SK-N-SH (cell line): ENCODE measurements at regions not wholly inside any gene's neighbourhood (a gene's known extent, or its start where the extent isn't known, plus 50 kb on each side); places are given as distances from the start of the nearest gene placed in this dataset.

Experiments
- CTCF ChIA-PET: fragments of 300-600, 350-600 bp; formaldehyde crosslinking; extraction: SDS; loops from one replicate; lab custom pipeline; 2021; lab: Yijun Ruan, JAX
- POLR2A ChIA-PET: fragments of 350-600 bp; sonication (Branson Sonifier 250); formaldehyde crosslinking; extraction: SDS; loops from one replicate; lab custom pipeline; 2020; ENCODE audit warnings: antibody characterized with exemption, inconsistent platforms; lab: Yijun Ruan, JAX
- DNase-seq: peaks from one replicate; pipeline ENCODE4 v3.0.0; 2012
- H2AFZ ChIP-seq: fragments of 200-600 bp; sonication (generic); 2 replicates; pipeline ENCODE4 v1.8.1; 2016; ENCODE audit warnings: antibody characterized with exemption, mild to moderate bottlenecking, low read depth
- H3F3A ChIP-seq: fragments of 200-600 bp; sonication (generic); replicated peaks from 2 replicates; pipeline ENCODE3; 2016; ENCODE audit warnings: antibody characterized with exemption, mild to moderate bottlenecking; ENCODE audit not compliant: insufficient read depth
- H3K27ac ChIP-seq, 2 experiments: fragments of 200-500 bp in 1 of 2; fragments of 200-600 bp in 1 of 2; sonication (Bioruptor generic) in 1 of 2; sonication (generic), shearing (Covaris generic) in 1 of 2; 2 replicates each; pipeline versions ENCODE4 v1.5.1 to v1.6.1; 2014 to 2016; ENCODE audit warnings: low read depth in 2 of 2, inconsistent platforms in 1 of 2, low read length in 1 of 2, mild to moderate bottlenecking in 1 of 2, mixed read lengths in 1 of 2
- H3K27me3 ChIP-seq: fragments of 200-600 bp; sonication (generic), shearing (Covaris generic); 2 replicates; pipeline ENCODE4 v1.6.1; 2016; ENCODE audit warnings: mixed run types; ENCODE audit not compliant: insufficient read depth
- H3K36me3 ChIP-seq, 2 experiments: fragments of 200-500 bp in 1 of 2; fragments of 200-600 bp in 1 of 2; sonication (Bioruptor generic) in 1 of 2; sonication (generic) in 1 of 2; replicated peaks in 1 of 2; 2 replicates each; pipeline versions ENCODE3 to v1.5.1; 2014 to 2016; ENCODE audit warnings: low read length in 1 of 2, mild to moderate bottlenecking in 1 of 2; ENCODE audit not compliant: insufficient read depth in 2 of 2, control insufficient read depth in 1 of 2
- H3K4me1 ChIP-seq, 2 experiments: fragments of 200-500 bp in 1 of 2; fragments of 200-600 bp in 1 of 2; sonication (Bioruptor generic) in 1 of 2; sonication (generic), shearing (Covaris generic) in 1 of 2; 2 replicates each; pipeline versions ENCODE4 v1.5.1 to v1.6.1; 2014 to 2016; ENCODE audit warnings: low read depth in 1 of 2, low read length in 1 of 2, mixed run types in 1 of 2; ENCODE audit not compliant: insufficient read depth in 2 of 2, control insufficient read depth in 1 of 2
- H3K4me2 ChIP-seq: fragments of 200-600 bp; sonication (generic), shearing (Covaris generic); 2 replicates; pipeline ENCODE4 v1.6.1; 2017; ENCODE audit warnings: mixed run types
- H3K4me3 ChIP-seq, 2 experiments: fragments of 200-500 bp in 1 of 2; fragments of 200-600 bp in 1 of 2; sonication (Bioruptor generic) in 1 of 2; sonication (generic), shearing (Covaris generic) in 1 of 2; 2 replicates each; pipeline versions ENCODE4 v1.5.1 to v1.8.1; 2014 to 2016; ENCODE audit warnings: low read depth in 2 of 2, inconsistent platforms in 1 of 2, low read length in 1 of 2, mild to moderate bottlenecking in 1 of 2, mixed read lengths in 1 of 2, moderate library complexity in 1 of 2
- H3K79me2 ChIP-seq: fragments of 200-600 bp; sonication (generic); 2 replicates; pipeline ENCODE4 v1.8.1; 2017; ENCODE audit warnings: mild to moderate bottlenecking; ENCODE audit not compliant: insufficient read depth
- H3K9ac ChIP-seq: fragments of 200-600 bp; sonication (generic); 2 replicates; pipeline ENCODE4 v1.6.1; 2017; ENCODE audit warnings: mixed run types
- H3K9me2 ChIP-seq: fragments of 200-600 bp; sonication (generic); 2 replicates; pipeline ENCODE4 v1.6.1; 2017; ENCODE audit warnings: mixed run types
- H3K9me3 ChIP-seq: fragments of 200-600 bp; sonication (generic); 2 replicates; pipeline ENCODE4 v1.6.1; 2017; ENCODE audit warnings: mixed run types, mild to moderate bottlenecking, moderate library complexity
- H4K20me1 ChIP-seq: fragments of 200-600 bp; sonication (generic); 2 replicates; pipeline ENCODE4 v1.6.1; 2017; ENCODE audit warnings: mild to moderate bottlenecking, mixed run types; ENCODE audit not compliant: insufficient read depth
- FOXJ3 ChIP-seq: sonication (generic); formaldehyde crosslinking; IDR thresholded peaks from 2 replicates; pipeline ENCODE4 v1.5.1; 2020; ENCODE audit warnings: mild to moderate bottlenecking, missing genetic modification reagents
- IRF3 ChIP-seq: fragments of 150-350 bp; IDR thresholded peaks from 2 replicates; pipeline ENCODE4 v1.6.1; 2016; ENCODE audit warnings: mild to moderate bottlenecking, low read depth, low read length
- RCOR1 ChIP-seq: fragments of 150-350 bp; IDR thresholded peaks from 2 replicates; pipeline ENCODE4 v1.6.1; 2017; ENCODE audit warnings: antibody characterized with exemption, low read length
- REST ChIP-seq: IDR thresholded peaks from 2 replicates; pipeline ENCODE4 v1.6.1; 2012; ENCODE audit warnings: mild to moderate bottlenecking, low read depth, low read length, moderate library complexity
- RFX5 ChIP-seq: IDR thresholded peaks from 2 replicates; pipeline ENCODE4 v1.6.1; 2012; ENCODE audit warnings: mild to moderate bottlenecking, improper control_type of control experiment, low read length
- RXRA ChIP-seq: IDR thresholded peaks from 2 replicates; pipeline ENCODE4 v1.4.0; 2012; ENCODE audit warnings: low read depth, mild to moderate bottlenecking, borderline replicate concordance
- SMC3 ChIP-seq: IDR thresholded peaks from 2 replicates; pipeline ENCODE4 v1.6.1; 2012; ENCODE audit warnings: low read depth, low read length, improper control_type of control experiment
- ZBTB33 ChIP-seq: IDR thresholded peaks from 2 replicates; pipeline ENCODE4 v1.4.0; 2012; ENCODE audit warnings: low read depth, borderline replicate concordance
- WGBS: methylation state at CpG from one replicate; pipeline ENCODE4 v1.1.6; 2017; ENCODE audit warnings: low lambda C conversion rate; 5-methylcytosine and 5-hydroxymethylcytosine counted together

- H3K27ac ChIP-seq = no peak overlapping the region
- H3K9me3 ChIP-seq = no peaks in the 10 kb centered on the region
- H4K20me1 ChIP-seq = no peaks in the 10 kb centered on the region
- no peak for DNase-seq
- no peak overlapping the region for H3K4me2 ChIP-seq
- TF ChIP-seq RXRA = no peak
- peaks cover 50% of the 10 kb centered on the region; the same call in 1 of the 2 replicates for H3K27me3 ChIP-seq
- H3K9ac ChIP-seq = no peak overlapping the region
- CTCF ChIA-PET = no interaction called here
- POLR2A ChIA-PET = no interaction called here
- H2AFZ ChIP-seq = no peak overlapping the region
- H3K4me1 ChIP-seq = no peaks in the 10 kb centered on the region
- no peaks in the 10 kb centered on the region for H3F3A ChIP-seq
- H3K4me3 ChIP-seq = no peak overlapping the region
- no peaks in the 10 kb centered on the region for H3K79me2 ChIP-seq
- no peaks in the 10 kb centered on the region for H3K36me3 ChIP-seq
- no peaks in the 10 kb centered on the region for H3K9me2 ChIP-seq
- WGBS = 6% methylated on average over 8 of the region's 8 CpGs
Measured at GRCh38 chr5:1952021-1952420, 69.3 kb upstream of the IRX4 start.

- Histone ChIP-seq H2AFZ (no peak overlapping the region), H3K4me1 (no peaks in the 10 kb centered on the region), H3K9ac (no peak overlapping the region), H3K36me3 (no peaks in the 10 kb centered on the region), H3K27me3 (peaks cover 57% of the 10 kb centered on the region; the same call in 1 of the 2 replicates), H4K20me1 (no peaks in the 10 kb centered on the region)
- 36% methylated on average over 27 of the region's 54 CpGs for WGBS
- TF ChIP-seq RFX5 (no peak), IRF3 (no peak), ZBTB33 (no peak), SMC3 (no peak), RCOR1 (no peak), REST (no peak), FOXJ3 (CRISPR knock-in tag) (no peak)
- TF ChIP-seq, all 33 proteins: peak for 0
- no peak overlapping the region for H3K4me3 ChIP-seq
- no peaks in the 10 kb centered on the region for H3K9me3 ChIP-seq
- no peak overlapping the region for H3K4me2 ChIP-seq
- no peak overlapping the region for H3K27ac ChIP-seq
- ChIA-PET CTCF (no interaction called here), POLR2A (no interaction called here)
- no peaks in the 10 kb centered on the region for H3F3A ChIP-seq
- H3K79me2 ChIP-seq = no peaks in the 10 kb centered on the region
- DNase-seq = no peak
- H3K9me2 ChIP-seq = no peaks in the 10 kb centered on the region
Measured at GRCh38 chr5:1951165-1951816, 68.6 kb upstream of the IRX4 start.
